GM19043 (cell line): ENCODE measurements at regions not wholly inside any gene's neighbourhood (a gene's known extent, or its start where the extent isn't known, plus 50 kb on each side); places are given as distances from the start of the nearest gene placed in this dataset.

Experiments
- ATAC-seq: cut with Tn5 transposase; IDR thresholded peaks from one replicate; pipeline ENCODE4 v1.9.1; 2021; ENCODE audit warnings: low read depth; ENCODE audit not compliant: unreplicated experiment

GRCh38 chr1:55348356-55348755, 133.2 kb upstream of the USP24 start:
- no peak for ATAC-seq

GRCh38 chr1:55347866-55348265, 132.7 kb upstream of the USP24 start:
- no peak for ATAC-seq

GRCh38 chr1:55347041-55347440, 131.9 kb upstream of the USP24 start:
- ATAC-seq = no peak

- no peak for ATAC-seq
These were observed 131.4 kb upstream of the USP24 start for GRCh38 chr1:55346586-55346985.

- no peak for ATAC-seq
These were observed 124.5 kb upstream of the USP24 start for GRCh38 chr1:55339681-55340080.

- ATAC-seq = no peak
These were observed 123.3 kb upstream of the USP24 start for GRCh38 chr1:55338448-55338820.

- no peak for ATAC-seq
These were observed 122.8 kb upstream of the USP24 start for GRCh38 chr1:55337801-55338447.

- no peak for ATAC-seq
These were observed 119.6 kb upstream of the USP24 start for GRCh38 chr1:55334797-55335196.

GRCh38 chr1:55334160-55334559, 119.0 kb upstream of the USP24 start:
- ATAC-seq = no peak

GRCh38 chr1:55333461-55333860, 118.3 kb upstream of the USP24 start:
- ATAC-seq = no peak

GRCh38 chr1:55331351-55331750, 116.2 kb upstream of the USP24 start:
- ATAC-seq = no peak

- ATAC-seq = no peak
These were observed 114.8 kb upstream of the USP24 start for GRCh38 chr1:55329808-55330432.

GRCh38 chr1:55329091-55329490, 113.9 kb upstream of the USP24 start:
- no peak for ATAC-seq

- no peak for ATAC-seq
These were observed 111.5 kb upstream of the USP24 start for GRCh38 chr1:55326496-55327243.

GRCh38 chr1:55323760-55324159, 108.6 kb upstream of the USP24 start:
- ATAC-seq = no peak

GRCh38 chr1:55322842-55323241, 107.7 kb upstream of the USP24 start:
- ATAC-seq = no peak

GRCh38 chr1:55321942-55322341, 106.8 kb upstream of the USP24 start:
- ATAC-seq = no peak

GRCh38 chr1:55320891-55321290, 105.7 kb upstream of the USP24 start:
- ATAC-seq = no peak

GRCh38 chr1:55318116-55318817, 103.1 kb upstream of the USP24 start:
- no peak for ATAC-seq

GRCh38 chr1:55317673-55318072, 102.5 kb upstream of the USP24 start:
- ATAC-seq = no peak

- ATAC-seq = no peak
These were observed 101.9 kb upstream of the USP24 start for GRCh38 chr1:55316947-55317662.
